IMR-90 (cell line): ENCODE measurements at regions not wholly inside any gene's neighbourhood (a gene's known extent, or its start where the extent isn't known, plus 50 kb on each side); places are given as distances from the start of the nearest gene placed in this dataset.

Source experiments
- CEBPB ChIP-seq: IDR thresholded peaks from 2 replicates; pipeline ENCODE4 v1.6.1; 2012; ENCODE audit warnings: low read depth, low read length, improper control_type of control experiment
- CTCF ChIP-seq: conservative IDR thresholded peaks from 2 replicates; pipeline ENCODE4 v1.5.1; 2012; ENCODE audit warnings: mild to moderate bottlenecking, low read depth, low read length, improper control_type of control experiment
- POLR2A ChIP-seq: IDR thresholded peaks from 2 replicates; pipeline ENCODE4 v1.6.1; 2012; ENCODE audit warnings: mild to moderate bottlenecking, low read depth, low read length
- RAD21 ChIP-seq: IDR thresholded peaks from 2 replicates; pipeline ENCODE4 v1.6.1; 2012; ENCODE audit warnings: low read length, improper control_type of control experiment

GRCh38 chr22:27381552-27381951 is 420.0 kb downstream of the MN1 start:
- no peak for TF ChIP-seq RAD21
- no peak for TF ChIP-seq POLR2A
- no peak for TF ChIP-seq CEBPB
- no peak for TF ChIP-seq CTCF
